ENCODE measurements at regions not wholly inside any gene's neighbourhood (a gene's known extent, or its start where the extent isn't known, plus 50 kb on each side); places are given as distances from the start of the nearest gene placed in this dataset.

DNA sequence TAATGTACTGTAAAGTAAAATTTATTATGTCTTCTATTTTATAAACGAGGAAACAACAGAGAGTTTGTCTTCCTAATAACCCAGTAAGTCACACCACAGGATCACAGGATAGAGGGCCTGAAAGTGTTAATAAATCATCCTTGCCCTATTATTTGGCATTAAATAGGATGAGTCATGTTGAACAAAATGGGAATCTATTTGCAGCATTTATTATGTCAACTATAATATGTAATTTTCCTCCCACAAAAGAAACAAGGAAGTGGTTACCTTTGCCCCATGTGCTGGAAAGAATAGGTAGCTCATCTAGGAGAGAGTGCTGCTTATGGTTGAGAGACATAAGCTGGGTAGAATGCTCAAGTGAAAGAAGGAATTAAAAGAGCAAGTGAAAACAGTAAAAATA lies 237.6 kb upstream of the NDST3 start:
- TF ChIP-seq, protein P1, sequence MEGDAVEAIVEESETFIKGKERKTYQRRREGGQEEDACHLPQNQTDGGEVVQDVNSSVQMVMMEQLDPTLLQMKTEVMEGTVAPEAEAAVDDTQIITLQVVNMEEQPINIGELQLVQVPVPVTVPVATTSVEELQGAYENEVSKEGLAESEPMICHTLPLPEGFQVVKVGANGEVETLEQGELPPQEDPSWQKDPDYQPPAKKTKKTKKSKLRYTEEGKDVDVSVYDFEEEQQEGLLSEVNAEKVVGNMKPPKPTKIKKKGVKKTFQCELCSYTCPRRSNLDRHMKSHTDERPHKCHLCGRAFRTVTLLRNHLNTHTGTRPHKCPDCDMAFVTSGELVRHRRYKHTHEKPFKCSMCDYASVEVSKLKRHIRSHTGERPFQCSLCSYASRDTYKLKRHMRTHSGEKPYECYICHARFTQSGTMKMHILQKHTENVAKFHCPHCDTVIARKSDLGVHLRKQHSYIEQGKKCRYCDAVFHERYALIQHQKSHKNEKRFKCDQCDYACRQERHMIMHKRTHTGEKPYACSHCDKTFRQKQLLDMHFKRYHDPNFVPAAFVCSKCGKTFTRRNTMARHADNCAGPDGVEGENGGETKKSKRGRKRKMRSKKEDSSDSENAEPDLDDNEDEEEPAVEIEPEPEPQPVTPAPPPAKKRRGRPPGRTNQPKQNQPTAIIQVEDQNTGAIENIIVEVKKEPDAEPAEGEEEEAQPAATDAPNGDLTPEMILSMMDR (IDR thresholded peaks at IDR 0.05): no peak
- TF ChIP-seq POLR2AphosphoS5 (IDR thresholded peaks at IDR 0.05; ENCODE audit: low read depth, low read length) (no peak), SIN3A (IDR thresholded peaks at IDR 0.05; ENCODE audit: borderline replicate concordance, insufficient read depth, low read depth, low read length) (no peak)
- TF ChIP-seq, protein P2, sequence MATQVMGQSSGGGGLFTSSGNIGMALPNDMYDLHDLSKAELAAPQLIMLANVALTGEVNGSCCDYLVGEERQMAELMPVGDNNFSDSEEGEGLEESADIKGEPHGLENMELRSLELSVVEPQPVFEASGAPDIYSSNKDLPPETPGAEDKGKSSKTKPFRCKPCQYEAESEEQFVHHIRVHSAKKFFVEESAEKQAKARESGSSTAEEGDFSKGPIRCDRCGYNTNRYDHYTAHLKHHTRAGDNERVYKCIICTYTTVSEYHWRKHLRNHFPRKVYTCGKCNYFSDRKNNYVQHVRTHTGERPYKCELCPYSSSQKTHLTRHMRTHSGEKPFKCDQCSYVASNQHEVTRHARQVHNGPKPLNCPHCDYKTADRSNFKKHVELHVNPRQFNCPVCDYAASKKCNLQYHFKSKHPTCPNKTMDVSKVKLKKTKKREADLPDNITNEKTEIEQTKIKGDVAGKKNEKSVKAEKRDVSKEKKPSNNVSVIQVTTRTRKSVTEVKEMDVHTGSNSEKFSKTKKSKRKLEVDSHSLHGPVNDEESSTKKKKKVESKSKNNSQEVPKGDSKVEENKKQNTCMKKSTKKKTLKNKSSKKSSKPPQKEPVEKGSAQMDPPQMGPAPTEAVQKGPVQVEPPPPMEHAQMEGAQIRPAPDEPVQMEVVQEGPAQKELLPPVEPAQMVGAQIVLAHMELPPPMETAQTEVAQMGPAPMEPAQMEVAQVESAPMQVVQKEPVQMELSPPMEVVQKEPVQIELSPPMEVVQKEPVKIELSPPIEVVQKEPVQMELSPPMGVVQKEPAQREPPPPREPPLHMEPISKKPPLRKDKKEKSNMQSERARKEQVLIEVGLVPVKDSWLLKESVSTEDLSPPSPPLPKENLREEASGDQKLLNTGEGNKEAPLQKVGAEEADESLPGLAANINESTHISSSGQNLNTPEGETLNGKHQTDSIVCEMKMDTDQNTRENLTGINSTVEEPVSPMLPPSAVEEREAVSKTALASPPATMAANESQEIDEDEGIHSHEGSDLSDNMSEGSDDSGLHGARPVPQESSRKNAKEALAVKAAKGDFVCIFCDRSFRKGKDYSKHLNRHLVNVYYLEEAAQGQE (IDR thresholded peaks at IDR 0.05; ENCODE audit: insufficient read depth in 1 of 2, low read depth in 2 of 2, low read length in 1 of 2): no peak
